ENCODE measurements at regions not wholly inside any gene's neighbourhood (a gene's known extent, or its start where the extent isn't known, plus 50 kb on each side); places are given as distances from the start of the nearest gene placed in this dataset.
"Not testable (repeated sequence)": the region's sequence is repeated elsewhere in the genome, so short reads cannot be mapped to it uniquely, and the experiment has no call there.

DNA sequence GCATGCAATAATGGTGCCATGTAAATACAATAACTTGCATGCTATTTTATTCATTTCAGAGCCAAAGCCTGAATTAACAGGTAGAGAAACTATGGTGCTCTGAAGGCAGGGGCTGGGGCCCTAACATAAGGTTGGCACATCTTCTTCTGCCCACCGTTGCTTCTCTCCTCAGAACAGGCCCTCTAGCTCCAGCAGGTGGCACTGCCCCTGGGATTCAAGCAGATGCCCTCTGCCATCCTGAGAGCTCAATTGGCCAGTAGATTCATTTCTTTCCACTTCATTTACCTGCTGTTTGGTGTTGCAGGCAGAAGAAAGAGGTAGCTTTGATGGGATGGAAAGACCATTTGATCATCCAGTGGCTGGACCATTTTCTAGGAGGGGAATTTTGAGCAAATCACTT is 130.5 kb downstream of the FOXB1 start:
- no peak for DNase-seq (ENCODE audit: low read depth, low spot score)

DNA sequence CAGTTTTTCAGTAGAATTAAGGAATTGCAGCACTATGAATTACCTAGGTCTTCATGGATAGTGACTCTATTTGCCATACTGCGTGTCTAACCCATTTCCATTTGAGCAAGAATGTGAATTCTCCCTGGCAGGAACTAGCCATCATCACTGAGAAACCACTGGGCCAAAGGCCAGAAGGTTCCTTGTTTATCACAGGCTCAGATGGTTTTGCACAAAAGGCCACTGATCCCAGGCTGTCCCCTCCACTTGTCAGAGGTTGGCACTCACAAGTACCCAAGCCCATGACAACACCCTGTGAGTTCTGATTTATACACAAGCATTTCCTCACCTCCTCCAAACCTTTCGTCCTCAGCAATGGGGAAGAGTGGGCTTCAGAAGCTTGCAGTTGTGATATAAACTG is 131.8 kb downstream of the FOXB1 start:
- no peak for DNase-seq (ENCODE audit: low read depth, low spot score)

- DNase-seq (ENCODE audit: low read depth, low spot score), result peak; percentile 84
Observed at GRCh38 chr15:60137711-60138396, 133.7 kb downstream of the FOXB1 start.

GRCh38 chr15:60138397-60138968 is 134.4 kb downstream of the FOXB1 start:
- no peak for DNase-seq (ENCODE audit: low read depth, low spot score)

- no peak for DNase-seq (ENCODE audit: low read depth, low spot score)
Observed at GRCh38 chr15:60152386-60152785, 148.3 kb downstream of the FOXB1 start.

GRCh38 chr15:60154764-60155325 is 150.7 kb downstream of the FOXB1 start:
- DNase-seq (ENCODE audit: low read depth, low spot score), result no peak

DNA sequence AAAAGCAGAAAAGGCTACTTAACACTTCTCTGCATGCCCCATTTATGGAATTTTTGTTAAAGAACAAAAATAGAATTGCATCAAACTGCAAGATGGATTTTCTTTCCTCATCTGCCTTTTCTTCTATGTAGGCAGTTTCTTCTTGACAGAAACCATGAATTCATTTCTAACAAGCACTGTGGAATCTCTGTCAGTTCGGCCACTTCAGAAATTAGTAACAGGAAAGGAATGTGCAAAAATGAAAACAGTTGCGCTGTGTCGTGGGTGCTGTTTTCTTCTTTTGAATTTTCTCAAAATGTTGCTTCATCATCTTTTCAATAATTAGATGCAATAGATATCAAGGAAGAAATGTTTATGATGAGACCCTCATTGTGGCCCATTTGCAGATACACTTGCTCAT is 151.6 kb downstream of the FOXB1 start:
- peak; percentile 71 for DNase-seq (ENCODE audit: low read depth, low spot score)

- no peak for DNase-seq (ENCODE audit: low read depth, low spot score)
Observed at GRCh38 chr15:60160909-60161308, 156.8 kb downstream of the FOXB1 start.

GRCh38 chr15:60161704-60162103 is 157.6 kb downstream of the FOXB1 start:
- no peak for DNase-seq (ENCODE audit: low read depth, low spot score)

- peak; percentile 73 for DNase-seq (ENCODE audit: low read depth, low spot score)
Observed at GRCh38 chr15:60162251-60162967, 158.3 kb downstream of the FOXB1 start.

DNA sequence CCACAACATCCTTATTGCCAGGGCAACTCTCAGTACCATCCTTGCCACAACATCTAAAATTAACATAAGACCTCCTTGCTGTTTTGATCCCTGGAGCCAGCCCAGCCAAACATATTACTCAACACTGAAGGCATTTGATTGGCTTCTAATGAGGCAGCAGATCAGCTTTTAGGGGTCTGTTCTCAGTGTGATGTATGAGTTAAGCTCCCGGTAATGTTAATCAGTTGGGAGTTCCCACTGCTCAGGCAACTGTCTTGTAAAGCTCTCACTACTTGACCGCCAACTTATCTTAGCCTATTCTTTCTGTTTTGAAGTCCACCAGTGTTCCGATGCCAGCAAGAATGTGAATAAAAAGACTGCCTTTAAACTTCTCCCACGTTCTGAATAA is 158.9 kb downstream of the FOXB1 start:
- DNase-seq (ENCODE audit: low read depth, low spot score), result peak; percentile 80

DNA sequence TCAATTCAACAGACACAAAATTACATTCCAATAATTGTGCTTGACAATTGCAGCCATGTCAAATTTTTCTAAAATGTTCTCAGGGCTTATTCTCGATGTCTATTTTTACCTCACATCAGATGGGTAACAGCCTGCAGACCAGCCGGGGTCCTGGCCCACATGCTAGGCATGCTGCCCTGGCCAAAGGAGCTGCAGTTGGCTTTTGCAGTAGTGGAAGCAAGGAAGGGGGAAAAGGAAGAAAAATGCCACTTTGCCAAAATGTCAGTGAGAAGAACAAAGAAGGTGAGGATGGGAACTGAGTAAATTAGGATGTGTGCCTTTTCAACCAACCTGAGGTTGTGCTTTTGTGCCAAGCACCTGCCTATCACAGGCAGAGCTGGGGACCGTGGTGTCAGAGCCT is 161.0 kb downstream of the FOXB1 start:
- DNase-seq (ENCODE audit: low read depth, low spot score), result no peak

GRCh38 chr15:60172143-60172542 is 168.0 kb downstream of the FOXB1 start:
- DNase-seq (ENCODE audit: low read depth, low spot score), result peak; percentile 11

DNA sequence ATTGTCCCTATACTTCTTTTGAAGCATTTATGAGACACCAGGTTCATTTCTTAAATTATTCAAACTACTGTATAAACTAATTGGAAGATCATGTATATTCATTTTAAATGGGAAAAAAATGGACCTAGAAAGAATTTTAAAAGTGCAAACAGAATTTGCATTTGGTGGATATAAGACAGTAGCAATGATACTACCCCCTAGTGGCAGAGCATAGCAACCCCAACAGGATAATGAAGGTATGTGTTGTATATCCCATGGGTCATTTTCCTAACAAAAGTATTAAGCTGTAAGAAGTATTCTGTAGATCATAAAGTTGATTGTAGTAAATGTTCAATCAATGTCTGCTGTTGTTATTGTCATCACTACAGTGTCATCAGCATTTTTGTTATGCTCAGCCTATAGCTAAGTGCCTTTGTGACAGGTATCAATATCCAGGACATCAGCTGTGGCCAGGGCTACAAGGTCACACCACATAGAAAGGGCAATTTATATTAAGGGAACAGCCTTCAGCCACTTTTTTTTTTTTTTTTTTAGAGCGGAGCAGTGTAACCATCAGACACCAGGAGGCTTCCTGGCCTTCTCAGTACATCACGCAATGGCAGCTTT is 175.8 kb downstream of the FOXB1 start:
- peak; percentile 67 for DNase-seq (ENCODE audit: low read depth, low spot score)

DNA sequence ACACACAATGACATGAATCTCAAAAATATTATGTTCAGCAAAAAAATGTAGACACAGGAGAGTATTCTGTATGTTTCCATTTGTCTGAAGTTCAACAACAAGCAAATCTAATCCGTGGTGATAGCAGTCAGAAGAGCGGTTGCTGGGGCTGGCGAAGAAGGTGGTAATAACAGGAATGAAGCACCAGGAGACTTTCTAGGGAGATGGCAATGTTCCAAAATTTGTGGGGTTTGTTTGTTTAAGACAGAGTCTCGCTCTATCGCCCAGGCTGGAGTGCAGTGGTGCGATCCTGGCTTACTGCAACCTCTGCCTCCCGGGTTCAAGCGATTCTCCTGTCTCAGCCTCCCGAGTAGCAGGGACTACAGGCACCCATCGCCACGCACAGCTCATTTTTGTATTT is 177.8 kb downstream of the FOXB1 start:
- DNase-seq (ENCODE audit: low read depth, low spot score), result not testable (repeated sequence)

GRCh38 chr15:60183366-60183765 is 179.3 kb downstream of the FOXB1 start:
- DNase-seq (ENCODE audit: low read depth, low spot score), result no peak

GRCh38 chr15:60184579-60184978 is 180.5 kb downstream of the FOXB1 start:
- peak; percentile 39 for DNase-seq (ENCODE audit: low read depth, low spot score)

DNA sequence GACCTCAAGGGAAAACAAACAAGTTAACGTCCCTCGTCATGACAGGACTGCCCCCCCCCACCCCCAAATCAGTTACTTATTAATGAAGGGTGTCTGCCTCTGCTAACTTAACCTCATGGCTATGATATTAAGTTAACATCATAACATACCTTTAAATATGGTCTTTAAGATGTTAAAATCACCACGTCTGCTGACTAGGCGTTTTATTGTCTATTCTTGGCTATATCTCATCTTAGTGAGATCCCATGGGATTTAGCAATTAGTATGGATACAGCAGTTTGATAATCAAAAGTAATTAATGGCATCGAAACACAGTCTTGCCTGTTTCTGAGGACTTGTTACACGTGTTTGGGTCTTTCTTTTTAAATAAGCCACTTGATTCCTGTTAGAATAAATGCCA is 186.9 kb downstream of the FOXB1 start:
- no peak for DNase-seq (ENCODE audit: low read depth, low spot score)

- no peak for DNase-seq (ENCODE audit: low read depth, low spot score)
Observed at GRCh38 chr15:60191821-60192220, 187.7 kb downstream of the FOXB1 start.

DNA sequence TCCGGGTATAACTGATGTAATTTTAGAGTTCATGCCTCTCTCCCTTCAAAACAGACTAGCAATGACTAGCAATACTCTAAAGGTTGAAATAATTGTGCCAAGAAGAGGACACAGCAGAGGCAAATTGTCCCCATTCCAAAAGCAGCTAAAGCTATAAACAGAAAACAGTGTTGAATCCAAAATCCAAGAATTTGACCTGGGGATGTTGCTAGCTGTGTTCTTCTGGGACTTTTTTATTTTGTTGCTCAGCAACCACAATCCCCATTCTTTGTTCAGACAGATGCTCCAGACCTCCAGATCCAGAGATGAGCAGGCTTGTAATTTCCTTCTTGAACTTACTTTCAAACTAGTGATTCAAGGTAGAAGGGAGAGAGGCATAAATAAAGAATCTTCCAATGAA is 191.5 kb downstream of the FOXB1 start:
- no peak for DNase-seq (ENCODE audit: low read depth, low spot score)

GRCh38 chr15:60204131-60204885 is 193.5 kb downstream of the ANXA2 start:
- no peak for DNase-seq (ENCODE audit: low read depth, low spot score)

DNA sequence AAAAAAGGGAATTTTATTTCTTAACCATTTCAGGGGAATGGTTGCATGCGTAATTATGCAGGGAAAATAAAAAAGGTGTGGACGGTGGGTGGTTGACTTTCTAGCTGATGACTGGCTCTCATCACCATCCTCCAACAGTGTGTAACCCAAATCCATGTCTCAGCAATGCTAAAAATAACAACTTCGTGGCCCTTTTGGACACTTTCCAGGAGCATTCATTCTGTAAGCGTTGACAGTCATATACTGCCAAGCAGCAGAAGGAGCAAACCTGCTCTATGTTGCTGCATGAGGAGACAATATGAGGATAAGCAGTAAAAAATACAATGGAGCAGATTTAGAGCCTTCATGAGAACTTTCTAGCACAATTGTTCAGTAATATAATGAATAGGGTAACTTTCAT is 189.1 kb downstream of the ANXA2 start:
- peak; percentile 11 for DNase-seq (ENCODE audit: low read depth, low spot score)

Data from astrocyte of the hippocampus (primary cell).